ENCODE measurements at regions not wholly inside any gene's neighbourhood (a gene's known extent, or its start where the extent isn't known, plus 50 kb on each side); places are given as distances from the start of the nearest gene placed in this dataset.
A peak's percentile ranks its signal among the peaks of the same experiment; 100 is the strongest.

DNA sequence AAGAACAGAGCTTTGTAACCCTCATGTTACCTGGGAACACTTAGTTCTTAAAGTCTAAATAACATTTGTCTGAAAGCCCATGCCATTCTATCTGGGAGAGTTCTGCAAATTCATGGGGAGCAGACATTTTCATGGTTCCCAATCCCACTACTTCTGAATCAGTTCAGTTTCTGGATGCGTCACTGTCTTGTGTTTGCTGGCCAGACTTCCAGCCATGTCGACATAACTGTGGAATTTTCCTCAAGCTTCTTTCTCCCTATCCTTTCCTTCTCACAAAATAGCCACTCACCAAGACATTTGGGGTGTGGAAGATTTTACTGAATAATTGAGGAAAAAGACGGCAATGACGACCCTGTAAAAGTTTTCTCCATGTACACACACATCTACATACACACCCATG, 272.5 kb downstream of the NEBL start:
- H3K4me3 Mint-ChIP-seq: no peak overlapping the region
- H3K36me3 Mint-ChIP-seq: no peaks in the 10 kb centered on the region
- TF ChIP-seq, protein P1, sequence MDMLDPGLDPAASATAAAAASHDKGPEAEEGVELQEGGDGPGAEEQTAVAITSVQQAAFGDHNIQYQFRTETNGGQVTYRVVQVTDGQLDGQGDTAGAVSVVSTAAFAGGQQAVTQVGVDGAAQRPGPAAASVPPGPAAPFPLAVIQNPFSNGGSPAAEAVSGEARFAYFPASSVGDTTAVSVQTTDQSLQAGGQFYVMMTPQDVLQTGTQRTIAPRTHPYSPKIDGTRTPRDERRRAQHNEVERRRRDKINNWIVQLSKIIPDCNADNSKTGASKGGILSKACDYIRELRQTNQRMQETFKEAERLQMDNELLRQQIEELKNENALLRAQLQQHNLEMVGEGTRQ (CRISPR knock-in tag; IDR thresholded peaks at IDR 0.05): no peak
- TF ChIP-seq, protein P2, sequence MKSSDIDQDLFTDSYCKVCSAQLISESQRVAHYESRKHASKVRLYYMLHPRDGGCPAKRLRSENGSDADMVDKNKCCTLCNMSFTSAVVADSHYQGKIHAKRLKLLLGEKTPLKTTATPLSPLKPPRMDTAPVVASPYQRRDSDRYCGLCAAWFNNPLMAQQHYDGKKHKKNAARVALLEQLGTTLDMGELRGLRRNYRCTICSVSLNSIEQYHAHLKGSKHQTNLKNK (CRISPR knock-in tag; IDR thresholded peaks at IDR 0.05): no peak
- TF ChIP-seq, protein P3, sequence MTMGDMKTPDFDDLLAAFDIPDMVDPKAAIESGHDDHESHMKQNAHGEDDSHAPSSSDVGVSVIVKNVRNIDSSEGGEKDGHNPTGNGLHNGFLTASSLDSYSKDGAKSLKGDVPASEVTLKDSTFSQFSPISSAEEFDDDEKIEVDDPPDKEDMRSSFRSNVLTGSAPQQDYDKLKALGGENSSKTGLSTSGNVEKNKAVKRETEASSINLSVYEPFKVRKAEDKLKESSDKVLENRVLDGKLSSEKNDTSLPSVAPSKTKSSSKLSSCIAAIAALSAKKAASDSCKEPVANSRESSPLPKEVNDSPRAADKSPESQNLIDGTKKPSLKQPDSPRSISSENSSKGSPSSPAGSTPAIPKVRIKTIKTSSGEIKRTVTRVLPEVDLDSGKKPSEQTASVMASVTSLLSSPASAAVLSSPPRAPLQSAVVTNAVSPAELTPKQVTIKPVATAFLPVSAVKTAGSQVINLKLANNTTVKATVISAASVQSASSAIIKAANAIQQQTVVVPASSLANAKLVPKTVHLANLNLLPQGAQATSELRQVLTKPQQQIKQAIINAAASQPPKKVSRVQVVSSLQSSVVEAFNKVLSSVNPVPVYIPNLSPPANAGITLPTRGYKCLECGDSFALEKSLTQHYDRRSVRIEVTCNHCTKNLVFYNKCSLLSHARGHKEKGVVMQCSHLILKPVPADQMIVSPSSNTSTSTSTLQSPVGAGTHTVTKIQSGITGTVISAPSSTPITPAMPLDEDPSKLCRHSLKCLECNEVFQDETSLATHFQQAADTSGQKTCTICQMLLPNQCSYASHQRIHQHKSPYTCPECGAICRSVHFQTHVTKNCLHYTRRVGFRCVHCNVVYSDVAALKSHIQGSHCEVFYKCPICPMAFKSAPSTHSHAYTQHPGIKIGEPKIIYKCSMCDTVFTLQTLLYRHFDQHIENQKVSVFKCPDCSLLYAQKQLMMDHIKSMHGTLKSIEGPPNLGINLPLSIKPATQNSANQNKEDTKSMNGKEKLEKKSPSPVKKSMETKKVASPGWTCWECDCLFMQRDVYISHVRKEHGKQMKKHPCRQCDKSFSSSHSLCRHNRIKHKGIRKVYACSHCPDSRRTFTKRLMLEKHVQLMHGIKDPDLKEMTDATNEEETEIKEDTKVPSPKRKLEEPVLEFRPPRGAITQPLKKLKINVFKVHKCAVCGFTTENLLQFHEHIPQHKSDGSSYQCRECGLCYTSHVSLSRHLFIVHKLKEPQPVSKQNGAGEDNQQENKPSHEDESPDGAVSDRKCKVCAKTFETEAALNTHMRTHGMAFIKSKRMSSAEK (CRISPR knock-in tag; IDR thresholded peaks at IDR 0.05; ENCODE audit: borderline replicate concordance): no peak
- TF ChIP-seq, protein P4, sequence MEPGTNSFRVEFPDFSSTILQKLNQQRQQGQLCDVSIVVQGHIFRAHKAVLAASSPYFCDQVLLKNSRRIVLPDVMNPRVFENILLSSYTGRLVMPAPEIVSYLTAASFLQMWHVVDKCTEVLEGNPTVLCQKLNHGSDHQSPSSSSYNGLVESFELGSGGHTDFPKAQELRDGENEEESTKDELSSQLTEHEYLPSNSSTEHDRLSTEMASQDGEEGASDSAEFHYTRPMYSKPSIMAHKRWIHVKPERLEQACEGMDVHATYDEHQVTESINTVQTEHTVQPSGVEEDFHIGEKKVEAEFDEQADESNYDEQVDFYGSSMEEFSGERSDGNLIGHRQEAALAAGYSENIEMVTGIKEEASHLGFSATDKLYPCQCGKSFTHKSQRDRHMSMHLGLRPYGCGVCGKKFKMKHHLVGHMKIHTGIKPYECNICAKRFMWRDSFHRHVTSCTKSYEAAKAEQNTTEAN (CRISPR knock-in tag; IDR thresholded peaks at IDR 0.05): no peak
- no peak for TF ChIP-seq ZNF121 (CRISPR knock-in tag; IDR thresholded peaks at IDR 0.05)
- no peak for TF ChIP-seq ETV6 (CRISPR knock-in tag; IDR thresholded peaks at IDR 0.05)
- TF ChIP-seq, protein P5, sequence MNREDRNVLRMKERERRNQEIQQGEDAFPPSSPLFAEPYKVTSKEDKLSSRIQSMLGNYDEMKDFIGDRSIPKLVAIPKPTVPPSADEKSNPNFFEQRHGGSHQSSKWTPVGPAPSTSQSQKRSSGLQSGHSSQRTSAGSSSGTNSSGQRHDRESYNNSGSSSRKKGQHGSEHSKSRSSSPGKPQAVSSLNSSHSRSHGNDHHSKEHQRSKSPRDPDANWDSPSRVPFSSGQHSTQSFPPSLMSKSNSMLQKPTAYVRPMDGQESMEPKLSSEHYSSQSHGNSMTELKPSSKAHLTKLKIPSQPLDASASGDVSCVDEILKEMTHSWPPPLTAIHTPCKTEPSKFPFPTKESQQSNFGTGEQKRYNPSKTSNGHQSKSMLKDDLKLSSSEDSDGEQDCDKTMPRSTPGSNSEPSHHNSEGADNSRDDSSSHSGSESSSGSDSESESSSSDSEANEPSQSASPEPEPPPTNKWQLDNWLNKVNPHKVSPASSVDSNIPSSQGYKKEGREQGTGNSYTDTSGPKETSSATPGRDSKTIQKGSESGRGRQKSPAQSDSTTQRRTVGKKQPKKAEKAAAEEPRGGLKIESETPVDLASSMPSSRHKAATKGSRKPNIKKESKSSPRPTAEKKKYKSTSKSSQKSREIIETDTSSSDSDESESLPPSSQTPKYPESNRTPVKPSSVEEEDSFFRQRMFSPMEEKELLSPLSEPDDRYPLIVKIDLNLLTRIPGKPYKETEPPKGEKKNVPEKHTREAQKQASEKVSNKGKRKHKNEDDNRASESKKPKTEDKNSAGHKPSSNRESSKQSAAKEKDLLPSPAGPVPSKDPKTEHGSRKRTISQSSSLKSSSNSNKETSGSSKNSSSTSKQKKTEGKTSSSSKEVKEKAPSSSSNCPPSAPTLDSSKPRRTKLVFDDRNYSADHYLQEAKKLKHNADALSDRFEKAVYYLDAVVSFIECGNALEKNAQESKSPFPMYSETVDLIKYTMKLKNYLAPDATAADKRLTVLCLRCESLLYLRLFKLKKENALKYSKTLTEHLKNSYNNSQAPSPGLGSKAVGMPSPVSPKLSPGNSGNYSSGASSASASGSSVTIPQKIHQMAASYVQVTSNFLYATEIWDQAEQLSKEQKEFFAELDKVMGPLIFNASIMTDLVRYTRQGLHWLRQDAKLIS (CRISPR knock-in tag; IDR thresholded peaks at IDR 0.05; ENCODE audit: borderline replicate concordance): no peak
- TF ChIP-seq, protein P6, sequence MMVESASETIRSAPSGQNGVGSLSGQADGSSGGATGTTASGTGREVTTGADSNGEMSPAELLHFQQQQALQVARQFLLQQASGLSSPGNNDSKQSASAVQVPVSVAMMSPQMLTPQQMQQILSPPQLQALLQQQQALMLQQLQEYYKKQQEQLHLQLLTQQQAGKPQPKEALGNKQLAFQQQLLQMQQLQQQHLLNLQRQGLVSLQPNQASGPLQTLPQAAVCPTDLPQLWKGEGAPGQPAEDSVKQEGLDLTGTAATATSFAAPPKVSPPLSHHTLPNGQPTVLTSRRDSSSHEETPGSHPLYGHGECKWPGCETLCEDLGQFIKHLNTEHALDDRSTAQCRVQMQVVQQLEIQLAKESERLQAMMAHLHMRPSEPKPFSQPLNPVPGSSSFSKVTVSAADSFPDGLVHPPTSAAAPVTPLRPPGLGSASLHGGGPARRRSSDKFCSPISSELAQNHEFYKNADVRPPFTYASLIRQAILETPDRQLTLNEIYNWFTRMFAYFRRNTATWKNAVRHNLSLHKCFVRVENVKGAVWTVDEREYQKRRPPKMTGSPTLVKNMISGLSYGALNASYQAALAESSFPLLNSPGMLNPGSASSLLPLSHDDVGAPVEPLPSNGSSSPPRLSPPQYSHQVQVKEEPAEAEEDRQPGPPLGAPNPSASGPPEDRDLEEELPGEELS (CRISPR knock-in tag; IDR thresholded peaks at IDR 0.05): no peak
- TF ChIP-seq ZNF138 (CRISPR knock-in tag; conservative IDR thresholded peaks at IDR 0.05): no peak
- TF ChIP-seq TEAD4 (CRISPR knock-in tag; IDR thresholded peaks at IDR 0.05): no peak
- TF ChIP-seq SMAD3 (CRISPR knock-in tag; IDR thresholded peaks at IDR 0.05; ENCODE audit: borderline replicate concordance): no peak
- TF ChIP-seq, protein P7, sequence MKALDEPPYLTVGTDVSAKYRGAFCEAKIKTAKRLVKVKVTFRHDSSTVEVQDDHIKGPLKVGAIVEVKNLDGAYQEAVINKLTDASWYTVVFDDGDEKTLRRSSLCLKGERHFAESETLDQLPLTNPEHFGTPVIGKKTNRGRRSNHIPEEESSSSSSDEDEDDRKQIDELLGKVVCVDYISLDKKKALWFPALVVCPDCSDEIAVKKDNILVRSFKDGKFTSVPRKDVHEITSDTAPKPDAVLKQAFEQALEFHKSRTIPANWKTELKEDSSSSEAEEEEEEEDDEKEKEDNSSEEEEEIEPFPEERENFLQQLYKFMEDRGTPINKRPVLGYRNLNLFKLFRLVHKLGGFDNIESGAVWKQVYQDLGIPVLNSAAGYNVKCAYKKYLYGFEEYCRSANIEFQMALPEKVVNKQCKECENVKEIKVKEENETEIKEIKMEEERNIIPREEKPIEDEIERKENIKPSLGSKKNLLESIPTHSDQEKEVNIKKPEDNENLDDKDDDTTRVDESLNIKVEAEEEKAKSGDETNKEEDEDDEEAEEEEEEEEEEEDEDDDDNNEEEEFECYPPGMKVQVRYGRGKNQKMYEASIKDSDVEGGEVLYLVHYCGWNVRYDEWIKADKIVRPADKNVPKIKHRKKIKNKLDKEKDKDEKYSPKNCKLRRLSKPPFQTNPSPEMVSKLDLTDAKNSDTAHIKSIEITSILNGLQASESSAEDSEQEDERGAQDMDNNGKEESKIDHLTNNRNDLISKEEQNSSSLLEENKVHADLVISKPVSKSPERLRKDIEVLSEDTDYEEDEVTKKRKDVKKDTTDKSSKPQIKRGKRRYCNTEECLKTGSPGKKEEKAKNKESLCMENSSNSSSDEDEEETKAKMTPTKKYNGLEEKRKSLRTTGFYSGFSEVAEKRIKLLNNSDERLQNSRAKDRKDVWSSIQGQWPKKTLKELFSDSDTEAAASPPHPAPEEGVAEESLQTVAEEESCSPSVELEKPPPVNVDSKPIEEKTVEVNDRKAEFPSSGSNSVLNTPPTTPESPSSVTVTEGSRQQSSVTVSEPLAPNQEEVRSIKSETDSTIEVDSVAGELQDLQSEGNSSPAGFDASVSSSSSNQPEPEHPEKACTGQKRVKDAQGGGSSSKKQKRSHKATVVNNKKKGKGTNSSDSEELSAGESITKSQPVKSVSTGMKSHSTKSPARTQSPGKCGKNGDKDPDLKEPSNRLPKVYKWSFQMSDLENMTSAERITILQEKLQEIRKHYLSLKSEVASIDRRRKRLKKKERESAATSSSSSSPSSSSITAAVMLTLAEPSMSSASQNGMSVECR (CRISPR knock-in tag; IDR thresholded peaks at IDR 0.05; ENCODE audit: borderline replicate concordance): no peak
- no peak for TF ChIP-seq JAZF1 (CRISPR knock-in tag; IDR thresholded peaks at IDR 0.05)
- no peak for TF ChIP-seq ZBTB21 (CRISPR knock-in tag; IDR thresholded peaks at IDR 0.05; ENCODE audit: borderline replicate concordance)
- H3K27ac Mint-ChIP-seq: 0 out of 2 replicates have a peak overlapping the region, but pooled peaks have one; percentile 28
- ATAC-seq (no peak), DNase-seq (ENCODE audit: low spot score) (no peak)
- ChIA-PET POLR2A (no interaction called here), CTCF (interaction anchor here (0.6 kb wide), 1 partner anchor 16 kb away, joined by 3 read pairs; no protein-coding TSS in a partner anchor)
- no peaks in the 10 kb centered on the region for H3K27me3 Mint-ChIP-seq (ENCODE audit: low read depth)
- H3K4me1 Mint-ChIP-seq: peaks cover 6% of the 10 kb centered on the region
- no peaks in the 10 kb centered on the region for H3K9me3 Mint-ChIP-seq

Data from WTC11 (cell line).